Vagina (tissue), 2 donors: ENCODE measurements at regions not wholly inside any gene's neighbourhood (a gene's known extent, or its start where the extent isn't known, plus 50 kb on each side); places are given as distances from the start of the nearest gene placed in this dataset.

Experiments
- CTCF ChIP-seq, 3 experiments: fragments of 450-650 bp in 2 of 3; fragments of 200-600 bp in 1 of 3; sonication (generic) in 1 of 3; IDR thresholded peaks; one replicate each; pipeline ENCODE4 v1.5.1; 2017 to 2019; ENCODE audit warnings: antibody characterized with exemption in 3 of 3, mild to moderate bottlenecking in 2 of 3, moderate library complexity in 2 of 3
- POLR2A ChIP-seq, 2 donors: fragments of 450-650 bp; IDR thresholded peaks; one replicate each; pipeline ENCODE4 v1.6.1; 2017; ENCODE audit warnings: antibody characterized with exemption in 2 of 2, mild to moderate bottlenecking in 2 of 2, moderate library complexity in 2 of 2
- POLR2AphosphoS5 ChIP-seq, 2 donors: sonication (generic); formaldehyde crosslinking; IDR thresholded peaks; one replicate each; pipeline ENCODE4 v1.9.0; 2017; ENCODE audit warnings: antibody characterized with exemption in 2 of 2, mild to moderate bottlenecking in 2 of 2, low read depth in 1 of 2; ENCODE audit not compliant: insufficient read depth in 1 of 2

- TF ChIP-seq CTCF (IDR thresholded peaks at IDR 0.05): no peak
- no peak for TF ChIP-seq POLR2A (IDR thresholded peaks at IDR 0.05)
- TF ChIP-seq POLR2AphosphoS5 (IDR thresholded peaks at IDR 0.05; ENCODE audit: insufficient read depth in 1 of 2, low read depth in 1 of 2): no peak
Measured at GRCh38 chr1:98112626-98113025, 191.8 kb upstream of the DPYD start.
